Stimulated activated memory B cell treated with anti-CD40 and anti-IgM and Interleukin-4, amounts not matched to agents 10 μg/mL and 1 μg/mL and 100 μg/mL, for 72 hours (primary cell): ENCODE measurements at regions not wholly inside any gene's neighbourhood (a gene's known extent, or its start where the extent isn't known, plus 50 kb on each side); places are given as distances from the start of the nearest gene placed in this dataset.

ENCODE experiments used
- ATAC-seq: fragments of 150-1000 bp; cut with Tn5 transposase; 2 replicates; pipeline ENCODE4 v1.10.0; 2021
- H3K27ac Mint-ChIP-seq: one replicate; pipeline ENCODE4 v1.8.0; 2022; ENCODE audit warnings: mild to moderate bottlenecking, mixed read lengths
- H3K27me3 Mint-ChIP-seq: one replicate; pipeline ENCODE4 v1.8.0; 2022; ENCODE audit warnings: mixed read lengths
- H3K36me3 Mint-ChIP-seq: one replicate; pipeline ENCODE4 v1.8.0; 2022; ENCODE audit warnings: mixed read lengths
- H3K4me1 Mint-ChIP-seq: one replicate; pipeline ENCODE4 v1.8.0; 2022; ENCODE audit warnings: mixed read lengths
- H3K4me3 Mint-ChIP-seq: one replicate; pipeline ENCODE4 v1.8.0; 2022; ENCODE audit warnings: mild to moderate bottlenecking, moderate library complexity, mixed read lengths
- H3K9me3 Mint-ChIP-seq: one replicate; pipeline ENCODE4 v1.8.0; 2022; ENCODE audit warnings: mixed read lengths

DNA sequence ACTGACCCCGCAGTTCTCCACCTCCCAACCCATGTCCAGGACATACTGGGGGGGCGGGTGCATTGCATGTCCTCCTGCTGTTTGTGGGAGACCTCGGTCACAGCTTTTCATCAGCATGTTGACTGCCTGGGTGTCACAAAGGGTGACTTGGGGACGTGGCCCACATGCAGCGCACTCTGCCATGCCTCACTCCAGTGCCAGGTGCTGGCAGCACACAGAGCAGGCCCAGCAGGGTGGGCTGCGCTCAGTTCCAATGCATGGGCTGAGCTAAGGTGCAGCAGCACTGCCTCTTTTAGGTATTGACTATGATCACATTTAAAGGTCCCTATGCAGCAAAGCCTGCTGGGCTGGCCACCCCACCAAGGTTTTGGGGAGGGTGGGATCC, 261.9 kb upstream of the SALL3 start:
- H3K27me3 Mint-ChIP-seq = peaks cover 13% of the 10 kb centered on the region
- peaks cover 4% of the 10 kb centered on the region for H3K9me3 Mint-ChIP-seq
- no peak for ATAC-seq
- H3K27ac Mint-ChIP-seq = no peak overlapping the region
- H3K36me3 Mint-ChIP-seq = no peaks in the 10 kb centered on the region
- H3K4me1 Mint-ChIP-seq = no peaks in the 10 kb centered on the region
- H3K4me3 Mint-ChIP-seq = no peak overlapping the region

DNA sequence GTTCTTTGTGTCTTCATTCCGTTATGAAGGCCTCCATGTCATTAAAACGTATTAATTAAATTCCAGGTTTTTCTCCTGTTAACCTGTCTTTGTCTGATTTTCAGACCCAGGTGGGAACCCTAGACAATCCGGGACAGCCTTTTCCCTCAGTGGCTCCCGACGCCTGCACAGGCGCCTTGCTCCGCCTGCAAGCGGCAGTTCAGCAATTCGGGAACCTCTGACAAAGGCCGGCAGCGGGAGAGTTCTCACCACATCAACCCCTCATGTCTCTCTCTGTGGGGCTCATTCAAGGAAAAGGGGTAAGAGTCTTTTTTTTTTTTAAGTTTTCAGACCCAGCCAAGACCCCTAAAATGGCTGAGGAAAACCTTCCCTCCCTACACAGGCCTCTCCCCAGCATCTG, 259.8 kb upstream of the SALL3 start:
- Mint-ChIP-seq H3K36me3 (no peaks in the 10 kb centered on the region), H3K9me3 (no peaks in the 10 kb centered on the region), H3K4me1 (no peaks in the 10 kb centered on the region), H3K27me3 (peaks cover 13% of the 10 kb centered on the region), H3K27ac (no peak overlapping the region), H3K4me3 (no peak overlapping the region)
- ATAC-seq = no peak

DNA sequence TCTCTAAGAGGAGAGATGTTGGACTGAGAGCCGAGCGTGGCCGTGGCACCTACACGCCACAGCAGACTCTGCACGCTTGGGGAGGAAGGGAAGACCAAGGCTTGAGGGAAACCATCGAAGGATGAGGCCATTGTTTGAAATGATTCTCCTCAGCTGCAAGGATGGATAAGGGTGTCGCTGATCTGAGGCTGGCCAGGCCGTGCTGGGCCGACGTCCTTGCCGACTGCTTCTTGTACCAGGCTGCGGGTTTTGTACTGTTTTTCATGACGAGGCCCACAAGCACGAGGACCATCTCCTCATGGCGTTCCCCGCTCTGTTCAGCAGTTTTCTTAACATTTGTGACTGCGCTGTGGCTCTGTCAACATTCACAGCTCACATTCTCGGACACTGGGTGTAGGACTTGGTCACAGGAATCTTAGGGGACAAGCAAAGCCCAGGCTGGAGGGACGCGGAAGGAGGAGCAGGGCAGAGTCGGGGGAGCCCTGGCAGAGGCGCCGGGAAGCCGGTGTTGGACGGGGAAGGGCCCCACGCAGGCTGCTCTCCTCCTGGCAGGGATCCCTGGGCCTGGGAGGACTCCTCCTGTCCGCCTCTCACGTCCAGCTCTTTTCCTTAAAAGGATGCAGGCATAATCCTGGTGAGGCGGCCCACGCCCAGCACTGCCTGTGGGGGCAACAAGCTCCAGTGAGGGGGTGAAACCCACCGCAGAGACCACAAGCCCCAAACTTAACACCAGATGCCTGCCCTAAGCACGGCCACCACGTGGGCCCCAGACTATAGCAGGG, 259.0 kb upstream of the SALL3 start:
- Mint-ChIP-seq H3K27me3 (peaks cover 13% of the 10 kb centered on the region), H3K4me3 (no peak overlapping the region)

DNA sequence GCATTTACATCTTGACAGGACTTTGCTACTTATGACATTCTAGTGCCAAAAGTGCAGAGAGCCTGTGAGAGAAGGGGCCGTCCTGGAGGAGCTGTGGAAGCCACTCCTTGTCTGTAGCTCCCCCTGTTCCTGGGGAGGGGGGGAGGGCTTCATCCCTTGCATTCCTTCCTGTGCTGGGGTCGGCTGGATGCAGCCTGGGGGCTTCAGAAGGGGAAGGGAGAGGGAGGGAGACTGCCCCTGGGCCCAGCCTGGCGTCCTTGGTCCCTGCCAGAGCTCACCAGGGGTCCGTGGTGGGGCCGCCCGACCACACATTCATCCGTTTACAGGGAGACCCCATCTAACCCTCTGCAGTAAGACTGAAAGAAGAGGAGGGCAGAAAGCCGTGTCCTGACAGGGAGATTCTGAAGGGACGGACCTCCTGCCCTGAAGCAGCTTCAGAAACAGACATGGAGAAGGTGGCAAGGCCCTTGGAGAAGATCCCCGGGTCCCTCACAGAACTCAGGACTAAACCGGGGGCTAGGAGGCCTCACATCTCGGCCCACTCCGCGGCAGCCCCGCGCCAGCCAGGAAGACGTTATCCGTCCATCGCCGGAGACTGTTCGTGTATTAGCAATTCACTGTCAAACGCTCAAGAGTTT, 258.3 kb upstream of the SALL3 start:
- Mint-ChIP-seq H3K27me3 (peaks cover 13% of the 10 kb centered on the region), H3K36me3 (no peaks in the 10 kb centered on the region), H3K9me3 (no peaks in the 10 kb centered on the region), H3K4me3 (no peak overlapping the region), H3K27ac (no peak overlapping the region), H3K4me1 (no peaks in the 10 kb centered on the region)
- no peak for ATAC-seq

More for the DNA sequence above, 259.0 kb upstream of the SALL3 start:
- no peaks in the 10 kb centered on the region for H3K9me3 Mint-ChIP-seq
- no peaks in the 10 kb centered on the region for H3K4me1 Mint-ChIP-seq
- no peak for ATAC-seq
- no peak overlapping the region for H3K27ac Mint-ChIP-seq
- H3K36me3 Mint-ChIP-seq = no peaks in the 10 kb centered on the region

DNA sequence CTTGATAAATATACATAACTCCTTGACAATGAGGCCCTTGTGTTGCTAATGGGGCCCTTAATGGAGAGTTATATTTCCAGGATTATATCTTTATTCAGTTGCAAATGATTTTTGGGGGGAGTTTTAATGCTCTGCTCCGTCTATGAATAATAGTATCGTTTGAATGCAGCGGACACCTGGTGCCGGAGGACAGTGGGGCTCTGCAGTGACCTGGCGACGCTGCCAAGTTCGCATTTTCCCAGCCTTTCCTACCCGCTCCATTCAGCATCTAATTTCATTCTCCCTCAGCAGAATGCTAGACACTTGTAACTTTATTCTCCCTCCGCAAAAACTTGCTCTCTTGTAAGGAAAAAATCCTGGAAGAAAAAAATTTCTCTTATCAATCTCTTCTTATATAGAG, 257.6 kb upstream of the SALL3 start:
- Mint-ChIP-seq H3K27ac (no peak overlapping the region), H3K9me3 (no peaks in the 10 kb centered on the region), H3K36me3 (no peaks in the 10 kb centered on the region), H3K4me1 (no peaks in the 10 kb centered on the region), H3K27me3 (peaks cover 13% of the 10 kb centered on the region), H3K4me3 (no peak overlapping the region)
- ATAC-seq = no peak

DNA sequence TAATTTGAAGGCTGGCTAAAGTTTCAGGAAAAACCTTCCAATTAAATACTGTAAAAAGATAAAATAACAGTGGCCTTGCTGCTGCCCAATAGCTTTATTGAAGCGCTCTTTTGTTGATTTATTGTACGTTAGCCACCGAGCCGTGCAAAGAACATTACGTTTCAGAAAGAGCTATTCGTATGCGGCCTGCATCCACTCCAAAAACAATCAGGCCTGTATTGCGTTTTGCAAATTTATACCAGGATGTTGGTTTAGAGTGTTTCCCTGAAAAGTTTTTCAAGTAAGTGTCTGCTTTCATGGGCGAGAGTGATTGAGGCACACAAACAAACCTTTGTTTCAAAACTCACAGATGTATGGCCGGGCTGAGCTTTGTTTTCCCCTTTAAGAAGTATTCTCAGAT, 257.2 kb upstream of the SALL3 start:
- Mint-ChIP-seq H3K9me3 (no peaks in the 10 kb centered on the region), H3K27me3 (peaks cover 13% of the 10 kb centered on the region), H3K4me1 (no peaks in the 10 kb centered on the region), H3K4me3 (no peak overlapping the region), H3K36me3 (no peaks in the 10 kb centered on the region), H3K27ac (no peak overlapping the region)
- ATAC-seq = no peak

DNA sequence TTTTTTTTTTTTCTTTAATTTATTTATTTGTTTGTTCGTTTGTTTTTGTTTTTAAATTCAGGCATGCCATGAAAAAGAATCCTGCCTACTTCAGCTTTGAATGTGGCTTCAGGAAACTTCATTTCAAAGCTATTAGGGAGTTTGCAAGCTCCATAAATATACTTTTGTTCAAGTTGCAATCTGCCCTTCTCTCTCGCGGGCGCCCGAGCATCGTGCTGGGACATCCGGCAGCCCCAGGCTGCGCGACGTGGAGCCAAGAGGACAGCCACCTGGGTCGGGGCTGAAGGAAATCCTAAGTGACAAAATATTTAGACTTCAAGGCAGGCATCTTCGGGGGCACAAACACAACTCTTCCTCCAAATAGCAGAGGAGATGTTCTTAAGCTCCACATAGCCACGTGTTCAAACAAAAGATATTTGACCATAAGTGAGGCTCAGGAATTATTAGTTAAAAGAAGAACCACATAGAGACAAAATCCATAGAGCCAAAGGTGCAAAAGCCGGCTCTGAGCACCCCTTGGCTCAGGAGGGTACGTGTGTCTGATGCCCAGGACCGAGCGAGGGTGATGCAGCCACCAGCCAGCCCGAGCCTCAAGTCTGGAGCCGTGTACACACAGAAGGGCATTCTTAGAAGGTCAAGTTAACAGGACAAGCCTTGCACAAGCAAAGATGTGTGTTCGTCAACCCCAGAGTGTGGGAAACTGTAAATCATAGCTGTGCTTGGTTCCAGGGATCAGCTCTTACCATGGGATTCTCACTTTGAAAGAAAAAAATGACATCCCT, 256.5 kb upstream of the SALL3 start:
- Mint-ChIP-seq H3K9me3 (no peaks in the 10 kb centered on the region), H3K27me3 (peaks cover 13% of the 10 kb centered on the region), H3K4me3 (no peak overlapping the region), H3K36me3 (no peaks in the 10 kb centered on the region), H3K4me1 (no peaks in the 10 kb centered on the region), H3K27ac (no peak overlapping the region)
- ATAC-seq = no peak

DNA sequence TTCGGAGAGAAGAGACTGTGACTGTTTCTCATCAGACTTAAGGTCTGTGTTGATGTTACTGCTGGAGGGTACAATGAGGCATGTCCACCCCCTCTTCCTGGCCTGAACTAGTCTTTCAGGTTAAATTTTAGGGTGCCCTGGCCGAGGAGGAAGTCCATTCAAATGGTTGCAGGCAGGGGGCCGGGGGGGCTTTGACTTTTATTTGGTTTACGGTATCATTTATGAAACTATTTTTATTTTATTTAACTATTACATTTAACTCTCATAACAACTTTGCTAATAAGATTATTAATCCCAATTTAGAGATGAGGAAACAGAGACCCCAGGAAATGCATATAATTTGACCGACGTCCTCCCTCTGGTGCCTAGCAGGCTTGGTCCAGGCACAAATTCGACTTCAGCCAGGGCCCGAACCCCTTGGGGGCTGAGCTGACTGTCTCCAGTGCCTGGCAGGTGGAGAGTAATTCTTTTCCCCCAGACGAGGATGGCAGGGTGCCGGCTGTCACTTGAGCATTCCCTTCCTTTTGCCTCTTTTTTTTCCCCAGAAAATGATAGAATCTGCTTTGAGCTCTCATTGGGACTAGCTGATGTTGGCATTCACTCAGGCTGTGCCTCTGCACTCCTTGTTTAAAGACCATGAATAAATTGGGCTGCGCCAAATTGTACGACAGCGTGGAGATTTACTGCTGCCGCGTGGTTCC, 255.3 kb upstream of the SALL3 start:
- Mint-ChIP-seq H3K4me3 (no peak overlapping the region), H3K4me1 (no peaks in the 10 kb centered on the region), H3K9me3 (no peaks in the 10 kb centered on the region), H3K36me3 (no peaks in the 10 kb centered on the region), H3K27me3 (peaks cover 13% of the 10 kb centered on the region), H3K27ac (no peak overlapping the region)
- no peak for ATAC-seq

DNA sequence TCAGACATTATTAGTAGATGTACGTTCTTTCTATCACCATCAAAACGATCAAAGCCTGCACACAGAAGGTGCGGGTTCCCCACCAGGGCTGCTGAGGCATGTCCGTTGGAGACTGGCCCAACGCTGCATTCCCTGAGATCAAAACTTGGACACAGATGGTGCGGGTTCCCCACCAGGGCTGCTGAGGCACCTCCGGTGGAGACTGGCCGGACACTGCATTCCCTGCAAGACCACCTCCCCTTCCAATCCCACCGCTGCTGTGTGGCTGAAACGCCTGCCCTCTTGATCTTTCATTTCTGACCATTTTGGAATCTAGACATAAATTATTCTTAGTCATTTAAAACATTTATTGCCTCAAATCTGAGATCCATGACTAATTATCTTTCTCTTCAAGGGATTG, 254.2 kb upstream of the SALL3 start:
- Mint-ChIP-seq H3K27ac (no peak overlapping the region), H3K4me1 (no peaks in the 10 kb centered on the region), H3K27me3 (peaks cover 13% of the 10 kb centered on the region), H3K9me3 (no peaks in the 10 kb centered on the region), H3K4me3 (no peak overlapping the region), H3K36me3 (no peaks in the 10 kb centered on the region)
- ATAC-seq = no peak

DNA sequence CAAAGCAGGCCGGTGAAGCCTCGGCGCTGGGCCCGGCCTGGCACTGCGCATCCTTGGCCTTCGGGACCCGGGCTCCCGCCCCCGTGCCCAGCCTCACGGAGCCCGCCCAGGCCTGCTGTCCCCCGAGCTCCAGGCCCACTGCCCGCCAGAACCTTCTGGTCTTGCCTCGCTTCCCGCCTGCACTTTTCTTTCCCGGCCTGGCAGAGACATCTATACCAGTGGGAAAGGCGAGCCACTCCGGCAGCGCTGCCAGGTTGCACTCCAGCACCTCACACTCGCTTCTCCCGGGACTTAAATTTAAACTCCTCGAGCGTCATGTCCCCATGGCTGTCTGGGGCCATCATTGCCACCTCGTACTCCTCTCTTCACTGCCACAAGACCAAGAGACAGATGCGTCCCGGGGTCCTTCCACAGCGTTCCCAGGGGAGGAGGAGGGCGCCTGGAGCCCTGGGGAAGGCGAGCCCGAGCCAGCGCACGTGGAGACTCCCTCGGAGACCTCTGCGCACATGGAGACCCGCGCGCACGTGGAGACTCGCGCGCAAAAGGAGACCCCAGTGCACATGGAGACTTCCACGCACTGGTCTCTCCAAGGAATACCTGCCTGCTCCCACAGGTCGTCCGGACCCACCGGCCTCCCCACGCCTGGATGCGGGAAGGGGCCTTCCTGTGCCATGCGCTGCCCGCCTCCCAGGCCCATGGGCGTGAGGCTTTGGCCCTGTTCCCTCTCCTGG, 253.1 kb upstream of the SALL3 start:
- Mint-ChIP-seq H3K4me3 (no peak overlapping the region), H3K9me3 (no peaks in the 10 kb centered on the region), H3K36me3 (no peaks in the 10 kb centered on the region), H3K27me3 (peaks cover 9% of the 10 kb centered on the region), H3K4me1 (no peaks in the 10 kb centered on the region), H3K27ac (no peak overlapping the region)
- ATAC-seq = peak; percentile 17

DNA sequence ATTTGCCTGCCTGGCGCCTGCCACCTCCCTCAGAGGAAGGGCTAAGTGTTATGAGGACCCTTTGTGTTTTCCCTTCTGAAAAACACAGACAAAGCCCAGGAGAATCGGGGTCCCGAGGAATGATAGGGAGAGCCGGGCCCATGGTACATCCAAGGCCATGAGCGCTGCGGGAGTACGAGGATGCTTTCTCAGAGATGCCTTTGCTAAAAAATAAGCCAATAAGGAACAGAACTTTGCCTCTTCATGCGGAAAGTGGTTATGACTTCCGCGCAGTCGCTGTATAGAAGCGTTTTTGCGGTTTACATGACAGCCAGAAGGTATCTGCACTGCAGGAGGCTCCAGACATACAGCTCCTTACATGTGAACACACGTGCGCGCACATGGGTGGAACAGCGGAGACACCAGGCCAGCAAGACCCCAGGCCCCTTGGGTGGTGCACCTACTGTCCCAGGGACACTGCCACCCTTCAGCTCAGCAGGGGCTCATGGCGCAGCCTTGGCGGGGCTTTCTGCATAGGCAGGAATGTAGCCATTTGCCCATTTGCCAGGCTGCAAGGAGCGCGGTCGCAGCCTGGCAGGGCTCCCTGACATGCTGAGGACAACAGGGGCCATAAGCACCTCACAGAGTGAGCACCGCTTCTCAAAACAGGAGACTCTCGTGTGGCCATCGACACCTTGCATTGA, 252.4 kb upstream of the SALL3 start:
- no peak overlapping the region for H3K27ac Mint-ChIP-seq
- H3K27me3 Mint-ChIP-seq = peaks cover 2% of the 10 kb centered on the region
- ATAC-seq = no peak
- H3K4me1 Mint-ChIP-seq = no peaks in the 10 kb centered on the region
- no peak overlapping the region for H3K4me3 Mint-ChIP-seq
- no peaks in the 10 kb centered on the region for H3K9me3 Mint-ChIP-seq
- H3K36me3 Mint-ChIP-seq = no peaks in the 10 kb centered on the region

DNA sequence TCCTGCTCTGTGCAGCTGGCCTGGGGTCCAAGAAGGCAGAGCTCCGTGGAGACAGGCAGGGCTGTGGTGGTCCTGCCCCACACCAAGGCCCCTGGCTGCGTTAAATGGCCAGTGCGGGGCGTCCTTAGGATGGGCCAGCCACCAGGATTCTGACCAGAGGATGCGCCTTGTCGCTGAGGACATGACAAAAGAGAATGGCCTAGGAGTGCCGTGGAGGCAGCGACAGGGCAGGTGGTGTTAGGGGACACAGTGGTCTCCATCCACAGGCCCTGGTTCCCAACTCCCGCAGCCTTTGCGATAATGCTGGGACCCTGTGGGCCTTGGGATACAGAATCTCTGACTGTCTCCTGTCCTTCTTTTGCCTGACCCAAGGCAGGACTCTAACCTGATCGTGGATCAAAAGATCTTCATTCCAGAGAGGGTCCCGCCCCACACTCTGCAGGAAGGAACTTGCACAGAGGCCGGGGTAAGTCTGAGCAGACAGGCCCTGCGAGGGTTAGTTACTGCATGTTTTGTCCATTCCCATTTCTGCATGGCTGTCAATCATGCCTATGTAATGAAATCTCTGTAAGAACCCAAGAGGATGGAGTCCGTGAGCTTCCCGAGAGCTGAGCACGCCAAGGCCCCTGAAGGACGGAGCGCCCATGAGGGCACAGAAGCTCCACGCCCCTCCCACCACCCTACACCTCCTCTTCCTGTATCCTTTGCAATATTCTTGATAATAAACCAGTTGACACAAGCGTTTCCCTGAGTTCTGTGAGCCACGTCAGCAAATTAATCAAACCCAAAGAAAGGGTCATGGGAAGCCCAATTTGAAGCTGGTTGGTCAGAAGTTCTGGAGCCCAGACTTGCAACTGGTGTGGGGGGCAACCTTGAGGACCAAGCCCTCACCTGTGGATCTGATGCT, 251.5 kb upstream of the SALL3 start:
- H3K9me3 Mint-ChIP-seq = no peaks in the 10 kb centered on the region
- no peaks in the 10 kb centered on the region for H3K36me3 Mint-ChIP-seq
- ATAC-seq = no peak
- no peak overlapping the region for H3K27ac Mint-ChIP-seq
- H3K4me1 Mint-ChIP-seq = no peaks in the 10 kb centered on the region
- H3K4me3 Mint-ChIP-seq = no peak overlapping the region
- no peaks in the 10 kb centered on the region for H3K27me3 Mint-ChIP-seq

DNA sequence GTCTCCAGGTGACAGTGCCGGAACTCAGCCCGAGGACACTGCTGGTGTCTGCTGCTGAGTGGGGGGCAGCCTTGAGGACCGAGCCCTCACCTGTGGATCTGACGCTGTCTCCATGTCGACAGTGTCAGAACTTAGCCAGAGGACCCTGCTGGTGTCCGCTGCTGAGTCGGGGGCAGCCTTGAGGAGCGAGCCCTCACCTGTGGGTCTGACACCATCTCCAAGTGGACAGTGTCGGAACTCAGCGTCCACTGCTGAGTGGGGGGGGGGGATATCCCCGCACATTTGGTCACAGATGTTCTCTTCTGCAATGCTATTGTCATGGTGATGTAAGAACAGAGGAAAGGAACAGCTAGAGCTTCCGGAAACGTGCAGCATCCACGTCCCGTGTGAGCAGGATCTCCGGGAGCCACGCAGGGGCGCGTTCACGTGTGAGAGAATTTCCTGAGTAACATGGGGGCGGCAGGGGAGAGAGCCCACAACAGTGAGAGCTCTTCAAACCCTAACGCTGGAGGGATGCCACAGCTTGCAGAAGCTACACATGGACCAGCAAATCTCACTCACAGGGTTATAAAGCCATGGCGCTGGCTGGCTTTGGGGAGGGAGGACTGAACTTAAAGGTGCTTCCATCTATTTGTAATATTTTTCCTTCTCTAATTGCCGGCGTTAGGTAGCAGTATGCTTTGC, 250.7 kb upstream of the SALL3 start:
- ATAC-seq = no peak
- H3K4me1 Mint-ChIP-seq = no peaks in the 10 kb centered on the region
- no peaks in the 10 kb centered on the region for H3K36me3 Mint-ChIP-seq
- H3K4me3 Mint-ChIP-seq = no peak overlapping the region
- no peaks in the 10 kb centered on the region for H3K9me3 Mint-ChIP-seq
- H3K27me3 Mint-ChIP-seq = no peaks in the 10 kb centered on the region
- no peak overlapping the region for H3K27ac Mint-ChIP-seq
